ENCODE measurements at regions not wholly inside any gene's neighbourhood (a gene's known extent, or its start where the extent isn't known, plus 50 kb on each side); places are given as distances from the start of the nearest gene placed in this dataset.

- DNase-seq = no peak
- peaks cover 62% of the 10 kb centered on the region; the same call in 1 of the 2 replicates for H3K27me3 ChIP-seq (ENCODE audit: insufficient read depth)
- POLR2A ChIA-PET = no interaction called here
- no peaks in the 10 kb centered on the region for H3K36me3 ChIP-seq (replicated peaks in 1 of 2; ENCODE audit: control insufficient read depth in 1 of 2, insufficient read depth in 2 of 2, low read length in 1 of 2)
- H3K4me1 ChIP-seq (ENCODE audit: control insufficient read depth in 1 of 2, insufficient read depth in 2 of 2, low read depth in 1 of 2, low read length in 1 of 2) = no peaks in the 10 kb centered on the region
- CTCF ChIA-PET = interaction anchor here (0.9 kb wide), 1 partner anchor 20 kb away, joined by 3 read pairs; no protein-coding TSS in a partner anchor
- no peaks in the 10 kb centered on the region for H3K9me2 ChIP-seq
- H4K20me1 ChIP-seq (ENCODE audit: insufficient read depth) = no peaks in the 10 kb centered on the region
- H3K4me2 ChIP-seq = no peak overlapping the region
- no peaks in the 10 kb centered on the region for H3K9me3 ChIP-seq
- 23% methylated on average over 14 of the region's 19 CpGs for WGBS (ENCODE audit: low lambda C conversion rate)
- no peak overlapping the region for H3K9ac ChIP-seq
- no peak overlapping the region for H3K27ac ChIP-seq (ENCODE audit: low read depth in 2 of 2, low read length in 1 of 2)
- H2AFZ ChIP-seq (ENCODE audit: low read depth) = no peak overlapping the region
- H3K4me3 ChIP-seq (ENCODE audit: low read depth in 2 of 2, low read length in 1 of 2) = no peak overlapping the region
- TF ChIP-seq TCF12 (IDR thresholded peaks at IDR 0.05) = no peak
- no peak for TF ChIP-seq RAD21 (IDR thresholded peaks at IDR 0.05; ENCODE audit: low read length)
- TF ChIP-seq SIN3A (IDR thresholded peaks at IDR 0.05; ENCODE audit: borderline replicate concordance, low read depth, low read length) = no peak
- no peak for TF ChIP-seq GABPA (IDR thresholded peaks at IDR 0.05; ENCODE audit: low read depth)
- TF ChIP-seq IRF3 (IDR thresholded peaks at IDR 0.05; ENCODE audit: low read depth, low read length) = no peak
- no peak for TF ChIP-seq EP300 (IDR thresholded peaks at IDR 0.05; ENCODE audit: borderline replicate concordance in 1 of 2, low read depth in 1 of 2, low read length in 1 of 2)
- no peak for TF ChIP-seq CHD2 (IDR thresholded peaks at IDR 0.05; ENCODE audit: low read length, partially characterized antibody)
- TF ChIP-seq FOXM1 (IDR thresholded peaks at IDR 0.05; ENCODE audit: low read depth) = no peak
- no peak for TF ChIP-seq TEAD4 (IDR thresholded peaks at IDR 0.05; ENCODE audit: borderline replicate concordance, insufficient read depth)
- no peak for TF ChIP-seq SMC3 (IDR thresholded peaks at IDR 0.05; ENCODE audit: low read depth, low read length)
- no peak for TF ChIP-seq NRF1 (IDR thresholded peaks at IDR 0.05; ENCODE audit: low read depth, low read length)
- no peaks in the 10 kb centered on the region for H3F3A ChIP-seq (replicated peaks; ENCODE audit: insufficient read depth)
- no peaks in the 10 kb centered on the region for H3K79me2 ChIP-seq (ENCODE audit: insufficient read depth)
Observed at GRCh38 chr21:36606287-36606982, 92.5 kb upstream of the SIM2 start.

GRCh38 chr21:36606983-36607325 is 92.0 kb upstream of the SIM2 start:
- no peak overlapping the region for H3K9ac ChIP-seq
- no peaks in the 10 kb centered on the region for H3K36me3 ChIP-seq (replicated peaks in 1 of 2; ENCODE audit: control insufficient read depth in 1 of 2, insufficient read depth in 2 of 2, low read length in 1 of 2)
- H2AFZ ChIP-seq (ENCODE audit: low read depth) = no peak overlapping the region
- H3K9me3 ChIP-seq = no peaks in the 10 kb centered on the region
- 17% methylated on average over 2 of the region's 6 CpGs for WGBS (ENCODE audit: low lambda C conversion rate)
- ChIA-PET CTCF (interaction anchor here (0.9 kb wide), 1 partner anchor 21 kb away, joined by 3 read pairs; no protein-coding TSS in a partner anchor), POLR2A (no interaction called here)
- no peak overlapping the region for H3K27ac ChIP-seq (ENCODE audit: low read depth in 2 of 2, low read length in 1 of 2)
- H3K79me2 ChIP-seq (ENCODE audit: insufficient read depth) = no peaks in the 10 kb centered on the region
- TF ChIP-seq FOXM1 (IDR thresholded peaks at IDR 0.05; ENCODE audit: low read depth) (no peak), MXI1 (IDR thresholded peaks at IDR 0.05; ENCODE audit: low read depth, low read length) (no peak), TAF1 (IDR thresholded peaks at IDR 0.05; ENCODE audit: borderline replicate concordance, low read depth, low read length) (no peak), JUND (IDR thresholded peaks at IDR 0.05) (no peak)
- DNase-seq = no peak
- no peaks in the 10 kb centered on the region for H3K4me1 ChIP-seq (ENCODE audit: control insufficient read depth in 1 of 2, insufficient read depth in 2 of 2, low read depth in 1 of 2, low read length in 1 of 2)
- H3K4me3 ChIP-seq (ENCODE audit: low read depth in 2 of 2, low read length in 1 of 2) = no peak overlapping the region
- H3K4me2 ChIP-seq = no peak overlapping the region
- no peaks in the 10 kb centered on the region for H3K9me2 ChIP-seq
- H3K27me3 ChIP-seq (ENCODE audit: insufficient read depth) = peaks cover 62% of the 10 kb centered on the region; the same call in 1 of the 2 replicates
- H3F3A ChIP-seq (replicated peaks; ENCODE audit: insufficient read depth) = no peaks in the 10 kb centered on the region
- no peaks in the 10 kb centered on the region for H4K20me1 ChIP-seq (ENCODE audit: insufficient read depth)
